Neural progenitor cell (in vitro differentiated cells): ENCODE measurements at regions not wholly inside any gene's neighbourhood (a gene's known extent, or its start where the extent isn't known, plus 50 kb on each side); places are given as distances from the start of the nearest gene placed in this dataset.

Source experiments
- EZH2 ChIP-seq: fragments of 200-600 bp; sonication (generic); IDR thresholded peaks from 2 replicates; pipeline ENCODE4 v1.6.1; 2017; ENCODE audit warnings: antibody characterized with exemption, mild to moderate bottlenecking, moderate library complexity
- EZH2phosphoT487 ChIP-seq: fragments of 200-600 bp; sonication (generic); IDR thresholded peaks from 2 replicates; pipeline ENCODE4 v1.6.1; 2017; ENCODE audit warnings: antibody characterized with exemption
- TF ChIP-seq, protein P1 (sequence below): fragments of 200-600 bp; sonication (generic); IDR thresholded peaks from 2 replicates; pipeline ENCODE4 v1.5.1; 2017; ENCODE audit warnings: antibody characterized with exemption, mild to moderate bottlenecking

DNA sequence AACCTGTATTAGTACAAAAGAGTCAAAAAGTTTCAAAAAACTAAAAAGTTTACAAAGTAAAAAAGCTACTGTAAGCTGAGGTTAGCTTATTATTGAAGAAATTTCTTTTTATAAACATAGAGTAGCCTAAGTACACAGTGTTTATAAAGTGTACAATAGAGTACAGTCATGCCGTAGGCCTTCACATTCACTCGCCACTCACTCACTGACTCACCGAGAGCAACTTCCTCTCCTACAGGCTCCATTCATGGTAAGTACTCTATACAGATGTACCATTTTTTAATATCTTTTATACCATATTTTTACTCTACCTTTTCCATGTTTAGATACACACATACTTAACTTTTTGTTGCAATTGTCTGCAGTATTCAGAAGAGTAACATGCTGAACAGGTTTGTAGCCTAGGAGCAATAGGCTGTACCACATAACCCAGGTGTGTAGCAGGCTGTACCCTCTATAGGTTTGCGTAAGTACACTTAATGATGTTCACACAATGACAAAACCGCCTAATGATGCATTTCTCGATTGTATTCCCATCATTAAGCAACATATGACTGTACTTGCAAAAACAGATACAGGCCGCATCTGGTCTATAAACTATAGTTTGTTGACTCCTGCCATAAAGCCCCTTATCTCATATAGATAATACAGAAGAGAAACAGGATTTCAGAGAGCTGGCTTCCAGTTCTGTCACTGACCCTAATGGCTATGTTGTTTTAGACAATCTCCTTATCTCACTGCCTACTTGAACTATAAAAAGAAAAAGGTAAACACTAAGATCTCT is 438.8 kb downstream of the HTR7 start:
- TF ChIP-seq, protein P1, sequence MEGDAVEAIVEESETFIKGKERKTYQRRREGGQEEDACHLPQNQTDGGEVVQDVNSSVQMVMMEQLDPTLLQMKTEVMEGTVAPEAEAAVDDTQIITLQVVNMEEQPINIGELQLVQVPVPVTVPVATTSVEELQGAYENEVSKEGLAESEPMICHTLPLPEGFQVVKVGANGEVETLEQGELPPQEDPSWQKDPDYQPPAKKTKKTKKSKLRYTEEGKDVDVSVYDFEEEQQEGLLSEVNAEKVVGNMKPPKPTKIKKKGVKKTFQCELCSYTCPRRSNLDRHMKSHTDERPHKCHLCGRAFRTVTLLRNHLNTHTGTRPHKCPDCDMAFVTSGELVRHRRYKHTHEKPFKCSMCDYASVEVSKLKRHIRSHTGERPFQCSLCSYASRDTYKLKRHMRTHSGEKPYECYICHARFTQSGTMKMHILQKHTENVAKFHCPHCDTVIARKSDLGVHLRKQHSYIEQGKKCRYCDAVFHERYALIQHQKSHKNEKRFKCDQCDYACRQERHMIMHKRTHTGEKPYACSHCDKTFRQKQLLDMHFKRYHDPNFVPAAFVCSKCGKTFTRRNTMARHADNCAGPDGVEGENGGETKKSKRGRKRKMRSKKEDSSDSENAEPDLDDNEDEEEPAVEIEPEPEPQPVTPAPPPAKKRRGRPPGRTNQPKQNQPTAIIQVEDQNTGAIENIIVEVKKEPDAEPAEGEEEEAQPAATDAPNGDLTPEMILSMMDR: no peak
- no peak for TF ChIP-seq EZH2
- no peak for TF ChIP-seq EZH2phosphoT487
